ENCODE measurements at regions not wholly inside any gene's neighbourhood (a gene's known extent, or its start where the extent isn't known, plus 50 kb on each side); places are given as distances from the start of the nearest gene placed in this dataset.

- TF ChIP-seq GATA3 (IDR thresholded peaks at IDR 0.05; ENCODE audit: low read depth, low read length) (no peak), GATA2 (IDR thresholded peaks at IDR 0.05; ENCODE audit: low read depth, low read length) (no peak)
Measured at GRCh38 chr2:239518286-239519088, 117.7 kb upstream of the HDAC4 start.

GRCh38 chr2:239517686-239518085 is 116.9 kb upstream of the HDAC4 start:
- TF ChIP-seq GATA2 (IDR thresholded peaks at IDR 0.05; ENCODE audit: low read depth, low read length) (no peak), GATA3 (IDR thresholded peaks at IDR 0.05; ENCODE audit: low read depth, low read length) (no peak)

- TF ChIP-seq GATA2 (IDR thresholded peaks at IDR 0.05; ENCODE audit: low read depth, low read length) (no peak), GATA3 (IDR thresholded peaks at IDR 0.05; ENCODE audit: low read depth, low read length) (no peak)
Measured at GRCh38 chr2:239516954-239517305, 116.1 kb upstream of the HDAC4 start.

- no peak for TF ChIP-seq GATA3 (IDR thresholded peaks at IDR 0.05; ENCODE audit: low read depth, low read length)
- no peak for TF ChIP-seq GATA2 (IDR thresholded peaks at IDR 0.05; ENCODE audit: low read depth, low read length)
Measured at GRCh38 chr2:239516286-239516953, 115.6 kb upstream of the HDAC4 start.

GRCh38 chr2:239514754-239515530 is 114.1 kb upstream of the HDAC4 start:
- TF ChIP-seq GATA2 (IDR thresholded peaks at IDR 0.05; ENCODE audit: low read depth, low read length) (no peak), GATA3 (IDR thresholded peaks at IDR 0.05; ENCODE audit: low read depth, low read length) (no peak)

GRCh38 chr2:239512054-239512453 is 111.2 kb upstream of the HDAC4 start:
- TF ChIP-seq GATA3 (IDR thresholded peaks at IDR 0.05; ENCODE audit: low read depth, low read length) = no peak
- no peak for TF ChIP-seq GATA2 (IDR thresholded peaks at IDR 0.05; ENCODE audit: low read depth, low read length)

GRCh38 chr2:239509373-239510143 is 108.7 kb upstream of the HDAC4 start:
- TF ChIP-seq GATA3 (IDR thresholded peaks at IDR 0.05; ENCODE audit: low read depth, low read length) (no peak), GATA2 (IDR thresholded peaks at IDR 0.05; ENCODE audit: low read depth, low read length) (no peak)

- TF ChIP-seq GATA3 (IDR thresholded peaks at IDR 0.05; ENCODE audit: low read depth, low read length) = no peak
- no peak for TF ChIP-seq GATA2 (IDR thresholded peaks at IDR 0.05; ENCODE audit: low read depth, low read length)
Measured at GRCh38 chr2:239508261-239508660, 107.4 kb upstream of the HDAC4 start.

GRCh38 chr2:239507576-239508258 is 106.9 kb upstream of the HDAC4 start:
- TF ChIP-seq GATA2 (IDR thresholded peaks at IDR 0.05; ENCODE audit: low read depth, low read length) (no peak), GATA3 (IDR thresholded peaks at IDR 0.05; ENCODE audit: low read depth, low read length) (no peak)

- TF ChIP-seq GATA2 (IDR thresholded peaks at IDR 0.05; ENCODE audit: low read depth, low read length) = no peak
- TF ChIP-seq GATA3 (IDR thresholded peaks at IDR 0.05; ENCODE audit: low read depth, low read length) = no peak
Measured at GRCh38 chr2:239506961-239507360, 106.1 kb upstream of the HDAC4 start.

GRCh38 chr2:239506101-239506857 is 105.5 kb upstream of the HDAC4 start:
- TF ChIP-seq GATA3 (IDR thresholded peaks at IDR 0.05; ENCODE audit: low read depth, low read length) = no peak
- no peak for TF ChIP-seq GATA2 (IDR thresholded peaks at IDR 0.05; ENCODE audit: low read depth, low read length)

- no peak for TF ChIP-seq GATA2 (IDR thresholded peaks at IDR 0.05; ENCODE audit: low read depth, low read length)
- TF ChIP-seq GATA3 (IDR thresholded peaks at IDR 0.05; ENCODE audit: low read depth, low read length) = no peak
Measured at GRCh38 chr2:239504643-239505235, 103.9 kb upstream of the HDAC4 start.

Data from SH-SY5Y (cell line).